K562 (cell line): ENCODE measurements at regions not wholly inside any gene's neighbourhood (a gene's known extent, or its start where the extent isn't known, plus 50 kb on each side); places are given as distances from the start of the nearest gene placed in this dataset.

ENCODE experiments used
- CEBPB ChIP-seq: fragments of 450-650 bp; IDR thresholded peaks from 2 replicates; pipeline ENCODE4 v1.6.1; 2016; ENCODE audit warnings: missing genetic modification characterization, missing compliant biosample characterization
- CTCF ChIP-seq, 3 experiments: IDR thresholded peaks in 2 of 3; conservative IDR thresholded peaks in 1 of 3; 2 replicates each; pipeline ENCODE4 v1.5.1; 2011 to 2012; ENCODE audit warnings: low read length in 3 of 3, mild to moderate bottlenecking in 3 of 3, control low read depth in 2 of 3, improper control_type of control experiment in 1 of 3, inconsistent platforms in 1 of 3, low read depth in 1 of 3, mixed read lengths in 1 of 3, moderate library complexity in 1 of 3; ENCODE audit not compliant: insufficient read depth in 2 of 3
- EZH2 ChIP-seq: IDR thresholded peaks from 2 replicates; pipeline ENCODE4 v1.6.1; 2012; ENCODE audit warnings: low read depth, mild to moderate bottlenecking, inconsistent platforms, low read length, borderline replicate concordance
- IRF2 ChIP-seq: sonication (generic); formaldehyde crosslinking; IDR thresholded peaks from 2 replicates; pipeline ENCODE4 v1.8.1; 2022; ENCODE audit warnings: mild to moderate bottlenecking, missing genetic modification reagents
- MAX ChIP-seq: sonication (generic); formaldehyde crosslinking; IDR thresholded peaks from 2 replicates; pipeline ENCODE4 v1.9.0; 2022; ENCODE audit warnings: mild to moderate bottlenecking, missing genetic modification reagents
- MAZ ChIP-seq, 2 experiments: fragments of 450-650 bp in 1 of 2; sonication (generic) in 1 of 2; formaldehyde crosslinking; IDR thresholded peaks in 1 of 2; conservative IDR thresholded peaks in 1 of 2; 2 replicates each; pipeline versions ENCODE4 v1.4.0 to v1.5.0; 2020; ENCODE audit warnings: mild to moderate bottlenecking in 1 of 2, missing genetic modification reagents in 1 of 2
- NCOA4 ChIP-seq: fragments of 450-650 bp; IDR thresholded peaks from 2 replicates; pipeline ENCODE4 v1.6.1; 2018; ENCODE audit warnings: mild to moderate bottlenecking; ENCODE audit not compliant: partially characterized antibody
- POLR2A ChIP-seq: fragments of 450-650 bp; conservative IDR thresholded peaks from 2 replicates; pipeline ENCODE4 v1.6.1; 2016
- RAD51 ChIP-seq: fragments of 450-650 bp; IDR thresholded peaks from 2 replicates; pipeline ENCODE4 v1.7.1; 2016; ENCODE audit warnings: low read depth, mild to moderate bottlenecking, borderline replicate concordance
- RBBP5 ChIP-seq: fragments of 200-600 bp; sonication (generic); IDR thresholded peaks from 2 replicates; pipeline ENCODE4 v1.6.1; 2012; ENCODE audit warnings: borderline replicate concordance, mild to moderate bottlenecking, low read length, control low read depth, inconsistent platforms; ENCODE audit not compliant: insufficient read depth, poor library complexity, severe bottlenecking
- THRA ChIP-seq: fragments of 450-650 bp; IDR thresholded peaks from 2 replicates; pipeline ENCODE4 v1.6.1; 2017; ENCODE audit warnings: mild to moderate bottlenecking, moderate library complexity
- ZNF184 ChIP-seq: sonication (generic); formaldehyde crosslinking; IDR thresholded peaks from 2 replicates; pipeline ENCODE4 v1.5.0; 2020; ENCODE audit warnings: missing genetic modification reagents

- no peak for TF ChIP-seq NCOA4
- TF ChIP-seq IRF2, result no peak
- TF ChIP-seq RBBP5, result no peak
- no peak for TF ChIP-seq CTCF (IDR thresholded peaks at IDR 0.05 in 2 of 3, conservative IDR thresholded peaks at IDR 0.05 in 1 of 3; ENCODE audit: insufficient read depth in 2 of 3, low read depth in 1 of 3, low read length in 3 of 3)
- no peak for TF ChIP-seq CEBPB (tag)
- TF ChIP-seq RAD51, result no peak
- no peak for TF ChIP-seq MAX (CRISPR knock-in tag)
- TF ChIP-seq ZNF184, result no peak
- TF ChIP-seq EZH2, result no peak
- TF ChIP-seq THRA, result no peak
- no peak for TF ChIP-seq POLR2A
- no peak for TF ChIP-seq MAZ (CRISPR knock-in tag; conservative IDR thresholded peaks at IDR 0.05 in 1 of 2, IDR thresholded peaks at IDR 0.05 in 1 of 2)
Measured at GRCh38 chr2:189362283-189362682, 79.0 kb upstream of the WDR75 start.
